ENCODE measurements at regions not wholly inside any gene's neighbourhood (a gene's known extent, or its start where the extent isn't known, plus 50 kb on each side); places are given as distances from the start of the nearest gene placed in this dataset.

GRCh38 chr4:60657041-60657440 lies 543.1 kb upstream of the ADGRL3 start:
- ATAC-seq (no peak), DNase-seq (no peak)
- ChIA-PET POLR2A (ENCODE audit: unreplicated experiment) (no interaction called here), CTCF (no interaction called here)
- H3K9me2 ChIP-seq (replicated peaks; ENCODE audit: low read length): no peaks in the 10 kb centered on the region
- H3K9ac ChIP-seq (ENCODE audit: low read length): no peak overlapping the region
- no peak overlapping the region for H3K4me2 ChIP-seq (ENCODE audit: low read length)
- no peaks in the 10 kb centered on the region for H3F3A ChIP-seq (ENCODE audit: low read length, unreplicated experiment)
- no peak overlapping the region for H3K27ac ChIP-seq (ENCODE audit: low read length)
- no peaks in the 10 kb centered on the region for H3K27me3 ChIP-seq (ENCODE audit: low read length)
- no peak for TF ChIP-seq EZH2phosphoT487 (IDR thresholded peaks at IDR 0.05; ENCODE audit: borderline replicate concordance, low read length)
- no peak for TF ChIP-seq EZH2 (IDR thresholded peaks at IDR 0.05; ENCODE audit: low read length, unreplicated experiment)
- H3K4me1 ChIP-seq (ENCODE audit: insufficient read depth, low read length): 0 out of 2 replicates have a peak, but pooled peaks cover 4% of the 10 kb centered on the region
- H3K4me3 ChIP-seq (ENCODE audit: low read length): no peak overlapping the region
- H3K9me3 ChIP-seq (ENCODE audit: low read length): no peaks in the 10 kb centered on the region
- no peaks in the 10 kb centered on the region for H4K20me1 ChIP-seq (ENCODE audit: low read length)
- peak overlapping the region; percentile 49 for H2AFZ ChIP-seq (ENCODE audit: low read length)
- no TSS peak for BruUV-seq (replicated peaks)
- H3K36me3 ChIP-seq (ENCODE audit: low read depth, low read length): no peaks in the 10 kb centered on the region
- no peaks in the 10 kb centered on the region for H3K79me2 ChIP-seq (ENCODE audit: low read length)
- intact Hi-C loops (cut with micrococcal nuclease): loop anchor here (10.0 kb wide), 1 partner anchor 452 kb away; no protein-coding TSS in a partner anchor

DNA sequence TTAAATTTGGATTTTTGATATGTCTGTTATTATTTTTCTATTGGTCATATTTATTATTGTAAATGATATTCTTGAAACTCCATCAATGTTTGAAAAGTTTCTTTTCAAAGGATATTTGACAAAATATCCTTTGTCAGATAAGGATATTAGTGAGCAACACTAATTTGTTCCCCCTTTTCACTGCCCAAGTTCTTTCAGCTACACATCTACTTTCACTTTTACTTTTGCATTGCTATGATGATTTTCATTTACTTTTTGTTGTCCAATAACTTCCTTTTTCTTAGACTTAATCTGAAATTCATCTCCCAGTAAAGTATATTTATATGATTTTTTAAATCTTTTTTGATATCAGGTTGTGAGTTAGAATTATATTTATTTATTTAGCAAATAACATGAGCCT lies 542.3 kb upstream of the ADGRL3 start:
- H4K20me1 ChIP-seq (ENCODE audit: low read length): no peaks in the 10 kb centered on the region
- no peaks in the 10 kb centered on the region for H3K9me3 ChIP-seq (ENCODE audit: low read length)
- no peaks in the 10 kb centered on the region for H3K9me2 ChIP-seq (replicated peaks; ENCODE audit: low read length)
- DNase-seq (no peak), ATAC-seq (no peak)
- peak overlapping the region; percentile 49 for H2AFZ ChIP-seq (ENCODE audit: low read length)
- H3K79me2 ChIP-seq (ENCODE audit: low read length): no peaks in the 10 kb centered on the region
- H3K4me3 ChIP-seq (ENCODE audit: low read length): peak overlapping the region; percentile 4; the same call in 1 of the 2 replicates
- H3K36me3 ChIP-seq (ENCODE audit: low read depth, low read length): no peaks in the 10 kb centered on the region
- no peaks in the 10 kb centered on the region for H3K27me3 ChIP-seq (ENCODE audit: low read length)
- H3K4me1 ChIP-seq (ENCODE audit: insufficient read depth, low read length): 0 out of 2 replicates have a peak, but pooled peaks cover under 1% of the 10 kb centered on the region
- H3K27ac ChIP-seq (ENCODE audit: low read length): no peak overlapping the region
- H3K9ac ChIP-seq (ENCODE audit: low read length): no peak overlapping the region
- CTCF ChIA-PET: interaction anchor here (0.7 kb wide), 1 partner anchor 116 kb away, joined by 3 read pairs; no protein-coding TSS in a partner anchor
- no peak for TF ChIP-seq EZH2 (IDR thresholded peaks at IDR 0.05; ENCODE audit: low read length, unreplicated experiment)
- no peak for TF ChIP-seq CTCF (conservative IDR thresholded peaks at IDR 0.05; ENCODE audit: low read depth, low read length)
- POLR2A ChIA-PET (ENCODE audit: unreplicated experiment): no interaction called here
- no peaks in the 10 kb centered on the region for H3F3A ChIP-seq (ENCODE audit: low read length, unreplicated experiment)
- intact Hi-C loops (cut with micrococcal nuclease): loop anchor here (10.0 kb wide), 1 partner anchor 453 kb away; no protein-coding TSS in a partner anchor
- BruUV-seq (replicated peaks): no TSS peak
- peak overlapping the region; percentile 50 for H3K4me2 ChIP-seq (ENCODE audit: low read length)

DNA sequence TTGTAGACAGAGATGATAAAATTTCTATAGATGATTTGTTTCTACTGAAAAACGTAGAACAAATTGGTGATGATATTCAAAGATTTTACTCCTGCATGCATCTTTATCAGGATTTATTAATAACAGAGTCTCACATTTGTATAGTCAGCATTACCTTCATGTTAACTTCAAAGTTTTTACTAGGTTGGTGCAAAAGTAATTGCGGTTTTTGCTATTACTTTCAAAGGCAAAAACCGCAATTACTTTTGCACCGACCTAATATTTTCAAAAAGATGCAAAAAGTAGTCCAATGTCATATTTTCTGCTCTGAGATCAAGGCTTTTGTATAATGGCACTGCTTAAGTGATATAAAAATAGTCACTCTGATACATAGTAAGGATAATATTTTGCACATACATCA lies 536.4 kb upstream of the ADGRL3 start:
- Histone ChIP-seq H3K27me3 (ENCODE audit: low read length) (no peaks in the 10 kb centered on the region), H3K9ac (ENCODE audit: low read length) (no peak overlapping the region), H3K4me2 (ENCODE audit: low read length) (no peak overlapping the region), H3K27ac (ENCODE audit: low read length) (no peak overlapping the region), H3F3A (ENCODE audit: low read length, unreplicated experiment) (no peaks in the 10 kb centered on the region), H3K9me2 (replicated peaks; ENCODE audit: low read length) (no peaks in the 10 kb centered on the region), H3K9me3 (ENCODE audit: low read length) (no peaks in the 10 kb centered on the region), H3K36me3 (ENCODE audit: low read depth, low read length) (no peaks in the 10 kb centered on the region), H4K20me1 (ENCODE audit: low read length) (no peaks in the 10 kb centered on the region), H3K4me1 (ENCODE audit: insufficient read depth, low read length) (no peaks in the 10 kb centered on the region), H2AFZ (ENCODE audit: low read length) (no peak overlapping the region), H3K4me3 (ENCODE audit: low read length) (no peak overlapping the region), H3K79me2 (ENCODE audit: low read length) (no peaks in the 10 kb centered on the region)
- CTCF ChIA-PET: no interaction called here
- no peak for TF ChIP-seq EZH2phosphoT487 (IDR thresholded peaks at IDR 0.05; ENCODE audit: borderline replicate concordance, low read length)
- no peak for TF ChIP-seq EZH2 (IDR thresholded peaks at IDR 0.05; ENCODE audit: low read length, unreplicated experiment)
- no peak for TF ChIP-seq CTCF (conservative IDR thresholded peaks at IDR 0.05; ENCODE audit: low read depth, low read length)
- DNase-seq (no peak), ATAC-seq (no peak)
- POLR2A ChIA-PET (ENCODE audit: unreplicated experiment): no interaction called here
- BruUV-seq (replicated peaks): no TSS peak
- intact Hi-C loops (cut with micrococcal nuclease): no loop called here

Measured in PC-3 (cell line).